ENCODE measurements at regions not wholly inside any gene's neighbourhood (a gene's known extent, or its start where the extent isn't known, plus 50 kb on each side); places are given as distances from the start of the nearest gene placed in this dataset.
A peak's percentile ranks its signal among the peaks of the same experiment; 100 is the strongest.

- TF ChIP-seq CTCF (IDR thresholded peaks at IDR 0.05; ENCODE audit: low read depth, low read length): no peak
- no peak for DNase-seq (ENCODE audit: low read depth, low spot score)
- H3K4me3 ChIP-seq (ENCODE audit: low read depth, low read length): no peak overlapping the region
- in situ Hi-C loops (cut with HindIII; ENCODE audit: low sequenced_read_pairs): no loop called here
Measured at GRCh38 chr6:20279051-20279450, 66.8 kb upstream of the MBOAT1 start.

GRCh38 chr6:20279608-20280287 is 67.5 kb upstream of the MBOAT1 start:
- in situ Hi-C loops (cut with HindIII; ENCODE audit: low sequenced_read_pairs): no loop called here
- TF ChIP-seq CTCF (IDR thresholded peaks at IDR 0.05; ENCODE audit: low read depth, low read length): no peak
- DNase-seq (ENCODE audit: low read depth, low spot score): no peak
- no peak overlapping the region for H3K4me3 ChIP-seq (ENCODE audit: low read depth, low read length)

- no peak overlapping the region for H3K4me3 ChIP-seq (ENCODE audit: low read depth, low read length)
- no peak for TF ChIP-seq CTCF (IDR thresholded peaks at IDR 0.05; ENCODE audit: low read depth, low read length)
- no peak for DNase-seq (ENCODE audit: low read depth, low spot score)
- in situ Hi-C loops (cut with HindIII; ENCODE audit: low sequenced_read_pairs): no loop called here
Measured at GRCh38 chr6:20280288-20280621, 68.0 kb upstream of the MBOAT1 start.

GRCh38 chr6:20284672-20285071 is 72.4 kb upstream of the MBOAT1 start:
- no peak overlapping the region for H3K4me3 ChIP-seq (ENCODE audit: low read depth, low read length)
- TF ChIP-seq CTCF (IDR thresholded peaks at IDR 0.05; ENCODE audit: low read depth, low read length): no peak
- in situ Hi-C loops (cut with HindIII; ENCODE audit: low sequenced_read_pairs): no loop called here
- no peak for DNase-seq (ENCODE audit: low read depth, low spot score)

- no peak for TF ChIP-seq CTCF (IDR thresholded peaks at IDR 0.05; ENCODE audit: low read depth, low read length)
- in situ Hi-C loops (cut with HindIII; ENCODE audit: low sequenced_read_pairs): no loop called here
- no peak for DNase-seq (ENCODE audit: low read depth, low spot score)
- H3K4me3 ChIP-seq (ENCODE audit: low read depth, low read length): no peak overlapping the region
Measured at GRCh38 chr6:20286968-20287565, 74.8 kb upstream of the MBOAT1 start.

- TF ChIP-seq CTCF (IDR thresholded peaks at IDR 0.05; ENCODE audit: low read depth, low read length): peak; percentile 94
- in situ Hi-C loops (cut with HindIII; ENCODE audit: low sequenced_read_pairs): no loop called here
- peak; percentile 80 for DNase-seq (ENCODE audit: low read depth, low spot score)
- H3K4me3 ChIP-seq (ENCODE audit: low read depth, low read length): no peak overlapping the region
Measured at GRCh38 chr6:20291764-20292580, 79.7 kb upstream of the MBOAT1 start.
